ENCODE measurements at regions not wholly inside any gene's neighbourhood (a gene's known extent, or its start where the extent isn't known, plus 50 kb on each side); places are given as distances from the start of the nearest gene placed in this dataset.

- ATAC-seq (ENCODE audit: insufficient read depth, low FRiP score) (no peak), DNase-seq (no peak)
- Histone ChIP-seq H3K27me3 (ENCODE audit: control insufficient read depth in 3 of 3, insufficient read depth in 3 of 3, low read length in 2 of 3) (no peaks in the 10 kb centered on the region), H3K4me1 (ENCODE audit: control insufficient read depth in 5 of 5, insufficient read depth in 5 of 5, low read length in 5 of 5) (peaks cover 0 to 2% (median 0%) of the 10 kb centered on the region in 5 donors), H3K36me3 (ENCODE audit: control insufficient read depth in 4 of 4, insufficient read depth in 4 of 4, low read length in 4 of 4) (no peaks in the 10 kb centered on the region), H3K9ac (ENCODE audit: insufficient read depth in 1 of 2, low read length in 2 of 2) (no peak overlapping the region), H3K27ac (ENCODE audit: low read depth in 1 of 2, low read length in 1 of 2) (no peak overlapping the region), H3K9me3 (ENCODE audit: control insufficient read depth in 4 of 4, insufficient read depth in 3 of 4, low read length in 3 of 4) (peaks cover 0 to 4% (median 2%) of the 10 kb centered on the region in 4 donors), H3K4me3 (no peak overlapping the region)
- 62 to 93% methylated on average over 2 of the region's 2 CpGs for WGBS, 2 donors
- TF ChIP-seq, protein P1, sequence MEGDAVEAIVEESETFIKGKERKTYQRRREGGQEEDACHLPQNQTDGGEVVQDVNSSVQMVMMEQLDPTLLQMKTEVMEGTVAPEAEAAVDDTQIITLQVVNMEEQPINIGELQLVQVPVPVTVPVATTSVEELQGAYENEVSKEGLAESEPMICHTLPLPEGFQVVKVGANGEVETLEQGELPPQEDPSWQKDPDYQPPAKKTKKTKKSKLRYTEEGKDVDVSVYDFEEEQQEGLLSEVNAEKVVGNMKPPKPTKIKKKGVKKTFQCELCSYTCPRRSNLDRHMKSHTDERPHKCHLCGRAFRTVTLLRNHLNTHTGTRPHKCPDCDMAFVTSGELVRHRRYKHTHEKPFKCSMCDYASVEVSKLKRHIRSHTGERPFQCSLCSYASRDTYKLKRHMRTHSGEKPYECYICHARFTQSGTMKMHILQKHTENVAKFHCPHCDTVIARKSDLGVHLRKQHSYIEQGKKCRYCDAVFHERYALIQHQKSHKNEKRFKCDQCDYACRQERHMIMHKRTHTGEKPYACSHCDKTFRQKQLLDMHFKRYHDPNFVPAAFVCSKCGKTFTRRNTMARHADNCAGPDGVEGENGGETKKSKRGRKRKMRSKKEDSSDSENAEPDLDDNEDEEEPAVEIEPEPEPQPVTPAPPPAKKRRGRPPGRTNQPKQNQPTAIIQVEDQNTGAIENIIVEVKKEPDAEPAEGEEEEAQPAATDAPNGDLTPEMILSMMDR (IDR thresholded peaks at IDR 0.05; ENCODE audit: control extremely low read depth, extremely low read depth), result no peak
Observed at GRCh38 chr7:153396475-153396874, 636.9 kb downstream of the ACTR3B start.

DNA sequence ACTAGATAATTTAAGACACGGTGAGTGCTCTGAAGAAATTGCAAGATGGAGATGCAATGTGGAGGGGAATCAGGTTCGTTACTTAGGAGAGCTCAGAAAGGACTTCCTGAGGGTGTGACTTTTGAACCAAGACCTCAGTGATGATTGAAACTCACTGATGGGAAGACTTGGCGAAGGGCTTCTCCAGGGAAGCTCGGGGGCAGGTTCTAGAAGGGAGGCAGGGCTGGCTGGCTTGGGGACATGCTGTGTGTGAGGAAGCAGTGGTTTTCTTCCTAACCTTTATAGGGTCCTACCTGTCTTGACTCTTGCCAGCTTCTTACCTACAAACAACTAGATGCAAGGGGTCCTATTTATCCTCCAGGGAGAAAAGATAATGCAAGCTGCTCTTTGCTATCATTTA lies 637.9 kb downstream of the ACTR3B start:
- no peak for DNase-seq
- no peaks in the 10 kb centered on the region for H3K27me3 ChIP-seq (ENCODE audit: control insufficient read depth in 3 of 3, insufficient read depth in 3 of 3, low read length in 2 of 3)
- no peak overlapping the region for H3K4me3 ChIP-seq

GRCh38 chr7:153397906-153398305 lies 638.4 kb downstream of the ACTR3B start:
- peaks cover 0 to 2% (median 0%) of the 10 kb centered on the region in 5 donors for H3K4me1 ChIP-seq (ENCODE audit: control insufficient read depth in 5 of 5, insufficient read depth in 5 of 5, low read length in 5 of 5)
- no peak overlapping the region for H3K4me3 ChIP-seq
- no peaks in the 10 kb centered on the region for H3K27me3 ChIP-seq (ENCODE audit: control insufficient read depth in 3 of 3, insufficient read depth in 3 of 3, low read length in 2 of 3)
- H3K27ac ChIP-seq (ENCODE audit: low read depth in 1 of 2, low read length in 1 of 2), result no peak overlapping the region
- H3K9me3 ChIP-seq (ENCODE audit: control insufficient read depth in 4 of 4, insufficient read depth in 3 of 4, low read length in 3 of 4), result no peaks in the 10 kb centered on the region
- H3K9ac ChIP-seq (ENCODE audit: insufficient read depth in 1 of 2, low read length in 2 of 2), result no peak overlapping the region
- no peaks in the 10 kb centered on the region for H3K36me3 ChIP-seq (ENCODE audit: control insufficient read depth in 4 of 4, insufficient read depth in 4 of 4, low read length in 4 of 4)
- 88% methylated on average over 3 of the region's 3 CpGs for WGBS, 2 donors
- DNase-seq, result no peak
- ATAC-seq (ENCODE audit: insufficient read depth, low FRiP score), result no peak
- TF ChIP-seq, protein P1 (IDR thresholded peaks at IDR 0.05; ENCODE audit: control extremely low read depth, extremely low read depth), result no peak

More for the DNA sequence above, 637.9 kb downstream of the ACTR3B start:
- TF ChIP-seq, protein P1 (IDR thresholded peaks at IDR 0.05; ENCODE audit: control extremely low read depth, extremely low read depth), result no peak
- WGBS, 2 donors, result 77 to 79% methylated on average over 4 of the region's 4 CpGs
- no peak for ATAC-seq (ENCODE audit: insufficient read depth, low FRiP score)
- H3K4me1 ChIP-seq (ENCODE audit: control insufficient read depth in 5 of 5, insufficient read depth in 5 of 5, low read length in 5 of 5), result peaks cover 0 to 2% (median 0%) of the 10 kb centered on the region in 5 donors
- no peaks in the 10 kb centered on the region for H3K36me3 ChIP-seq (ENCODE audit: control insufficient read depth in 4 of 4, insufficient read depth in 4 of 4, low read length in 4 of 4)
- no peak overlapping the region for H3K9ac ChIP-seq (ENCODE audit: insufficient read depth in 1 of 2, low read length in 2 of 2)
- no peaks in the 10 kb centered on the region for H3K9me3 ChIP-seq (ENCODE audit: control insufficient read depth in 4 of 4, insufficient read depth in 3 of 4, low read length in 3 of 4)
- no peak overlapping the region for H3K27ac ChIP-seq (ENCODE audit: low read depth in 1 of 2, low read length in 1 of 2)

GRCh38 chr7:153398370-153398769 lies 638.8 kb downstream of the ACTR3B start:
- Histone ChIP-seq H3K27ac (ENCODE audit: low read depth in 1 of 2, low read length in 1 of 2) (no peak overlapping the region), H3K9ac (ENCODE audit: insufficient read depth in 1 of 2, low read length in 2 of 2) (no peak overlapping the region), H3K4me3 (no peak overlapping the region), H3K4me1 (ENCODE audit: control insufficient read depth in 5 of 5, insufficient read depth in 5 of 5, low read length in 5 of 5) (peaks cover 0 to 2% (median 0%) of the 10 kb centered on the region in 5 donors), H3K36me3 (ENCODE audit: control insufficient read depth in 4 of 4, insufficient read depth in 4 of 4, low read length in 4 of 4) (no peaks in the 10 kb centered on the region), H3K27me3 (ENCODE audit: control insufficient read depth in 3 of 3, insufficient read depth in 3 of 3, low read length in 2 of 3) (no peaks in the 10 kb centered on the region), H3K9me3 (ENCODE audit: control insufficient read depth in 4 of 4, insufficient read depth in 3 of 4, low read length in 3 of 4) (peaks cover 0 to 3% (median 0%) of the 10 kb centered on the region in 4 donors)
- TF ChIP-seq, protein P1 (IDR thresholded peaks at IDR 0.05; ENCODE audit: control extremely low read depth, extremely low read depth), result no peak
- DNase-seq, result peak in 1 of 3 donors; percentile 8
- WGBS, 2 donors, result 83 to 84% methylated on average over 2 of the region's 2 CpGs
- no peak for ATAC-seq (ENCODE audit: insufficient read depth, low FRiP score)

All from lung (tissue), 11 donors.